WTC11 (cell line): ENCODE measurements at regions not wholly inside any gene's neighbourhood (a gene's known extent, or its start where the extent isn't known, plus 50 kb on each side); places are given as distances from the start of the nearest gene placed in this dataset.

Experiments
- ATAC-seq: fragments of 200-7000 bp; cut with Tn5 transposase; 2 replicates; pipeline ENCODE4 v1.10.0; 2021; ENCODE audit warnings: mild to moderate bottlenecking, moderate library complexity
- CTCF ChIA-PET: fragments of 300-600 bp; sonication (Branson Sonifier 250); formaldehyde crosslinking; loops from one replicate; lab custom pipeline; 2021; ENCODE audit warnings: antibody characterized with exemption; lab: Charles Lee
- POLR2A ChIA-PET: fragments of 350-600 bp; sonication (Branson Sonifier 250); formaldehyde crosslinking; loops from one replicate; lab custom pipeline; 2021; ENCODE audit warnings: antibody characterized with exemption; lab: Charles Lee
- DNase-seq: peaks from one replicate; pipeline ENCODE4 v3.0.0; 2021; ENCODE audit warnings: low spot score
- H3K27ac Mint-ChIP-seq: 2 replicates; pipeline ENCODE4 v1.8.0; 2021; ENCODE audit warnings: mixed read lengths
- H3K27me3 Mint-ChIP-seq: 2 replicates; pipeline ENCODE4 v1.8.0; 2021; ENCODE audit warnings: low read depth, mild to moderate bottlenecking, moderate library complexity, mixed read lengths
- H3K36me3 Mint-ChIP-seq: 2 replicates; pipeline ENCODE4 v1.8.0; 2021; ENCODE audit warnings: mixed read lengths
- H3K4me1 Mint-ChIP-seq: 2 replicates; pipeline ENCODE4 v1.8.0; 2022; ENCODE audit warnings: mixed read lengths
- H3K4me3 Mint-ChIP-seq: 2 replicates; pipeline ENCODE4 v1.8.0; 2021; ENCODE audit warnings: mild to moderate bottlenecking, moderate library complexity, mixed read lengths
- H3K9me3 Mint-ChIP-seq: 2 replicates; pipeline ENCODE4 v1.8.0; 2021; ENCODE audit warnings: mixed read lengths
- CBFB ChIP-seq: sonication (generic); formaldehyde crosslinking; IDR thresholded peaks from 2 replicates; pipeline ENCODE4 v1.8.1; 2022; ENCODE audit warnings: mild to moderate bottlenecking, low read depth, missing genetic modification reagents
- ESRRA ChIP-seq: sonication (generic); formaldehyde crosslinking; IDR thresholded peaks from 2 replicates; pipeline ENCODE4 v1.8.1; 2022; ENCODE audit warnings: mild to moderate bottlenecking, missing genetic modification reagents, borderline replicate concordance
- ETV6 ChIP-seq: sonication (generic); formaldehyde crosslinking; IDR thresholded peaks from 2 replicates; pipeline ENCODE4 v1.8.1; 2022; ENCODE audit warnings: mild to moderate bottlenecking, missing genetic modification reagents
- GTF2I ChIP-seq: fragments of 250-450 bp; sonication (Bioruptor Pico); conservative IDR thresholded peaks from 2 replicates; pipeline ENCODE4 v1.4.0; 2021; ENCODE audit warnings: mild to moderate bottlenecking
- MXD4 ChIP-seq: fragments of 250-450 bp; sonication (Bioruptor Pico); IDR thresholded peaks from 2 replicates; pipeline ENCODE4 v1.8.0; 2021; ENCODE audit warnings: mild to moderate bottlenecking, moderate library complexity, borderline replicate concordance
- NFE2L1 ChIP-seq: sonication (generic); formaldehyde crosslinking; IDR thresholded peaks from 2 replicates; pipeline ENCODE4 v1.8.1; 2023; ENCODE audit warnings: missing genetic modification reagents
- RELA ChIP-seq: sonication (generic); formaldehyde crosslinking; IDR thresholded peaks from 2 replicates; pipeline ENCODE4 v1.8.1; 2022; ENCODE audit warnings: missing genetic modification reagents, mild to moderate bottlenecking, borderline replicate concordance
- USF1 ChIP-seq: sonication (generic); formaldehyde crosslinking; IDR thresholded peaks from 2 replicates; pipeline ENCODE4 v1.8.0; 2022; ENCODE audit warnings: mild to moderate bottlenecking, missing genetic modification reagents
- ZBTB43 ChIP-seq: sonication (generic); formaldehyde crosslinking; IDR thresholded peaks from 2 replicates; pipeline ENCODE4 v1.8.1; 2023; ENCODE audit warnings: mild to moderate bottlenecking, missing genetic modification reagents
- ZNF138 ChIP-seq: sonication (generic); formaldehyde crosslinking; conservative IDR thresholded peaks from 2 replicates; pipeline ENCODE4 v1.8.1; 2022; ENCODE audit warnings: mild to moderate bottlenecking, moderate library complexity, missing genetic modification reagents
- ZNF281 ChIP-seq: sonication (generic); formaldehyde crosslinking; IDR thresholded peaks from 2 replicates; pipeline ENCODE4 v1.8.0; 2023; ENCODE audit warnings: mild to moderate bottlenecking, missing genetic modification reagents
- ZNF416 ChIP-seq: fragments of 250-450 bp; sonication (Bioruptor Pico); IDR thresholded peaks from 2 replicates; pipeline ENCODE4 v1.9.0; 2021; ENCODE audit warnings: mild to moderate bottlenecking, inconsistent platforms
- ZNF512 ChIP-seq: sonication (generic); formaldehyde crosslinking; IDR thresholded peaks from 2 replicates; pipeline ENCODE4 v1.8.1; 2022; ENCODE audit warnings: missing genetic modification reagents, borderline replicate concordance
- ZNF671 ChIP-seq: fragments of 250-450 bp; sonication (Bioruptor Pico); IDR thresholded peaks from 2 replicates; pipeline ENCODE4 v1.8.0; 2021; ENCODE audit warnings: mild to moderate bottlenecking

GRCh38 chr1:106751002-106751401 is 305.5 kb upstream of the PRMT6 start:
- Mint-ChIP-seq H3K9me3 (no peaks in the 10 kb centered on the region), H3K4me3 (no peak overlapping the region), H3K4me1 (peaks cover 55% of the 10 kb centered on the region), H3K27me3 (no peaks in the 10 kb centered on the region), H3K36me3 (no peaks in the 10 kb centered on the region), H3K27ac (0 out of 2 replicates have a peak overlapping the region, but pooled peaks have one; percentile 34)
- POLR2A ChIA-PET = no interaction called here
- no peak for TF ChIP-seq GTF2I (CRISPR knock-in tag)
- CTCF ChIA-PET = no interaction called here
- ATAC-seq (no peak), DNase-seq (no peak)

GRCh38 chr1:106753066-106753465 is 303.4 kb upstream of the PRMT6 start:
- Mint-ChIP-seq H3K27ac (no peak overlapping the region), H3K4me1 (peaks cover 52% of the 10 kb centered on the region), H3K9me3 (no peaks in the 10 kb centered on the region)
- DNase-seq = no peak
- TF ChIP-seq NFE2L1 (CRISPR knock-in tag) (no peak), ETV6 (no peak), ESRRA (CRISPR knock-in tag) (no peak), RELA (CRISPR knock-in tag) (no peak), ZNF281 (CRISPR knock-in tag) (no peak)
- TF ChIP-seq, all 79 proteins: peak for 0
- no peak for ATAC-seq
- Mint-ChIP-seq H3K36me3 (no peaks in the 10 kb centered on the region), H3K4me3 (no peak overlapping the region), H3K27me3 (no peaks in the 10 kb centered on the region)
- ChIA-PET POLR2A (no interaction called here), CTCF (no interaction called here)

GRCh38 chr1:106754957-106755356 is 301.5 kb upstream of the PRMT6 start:
- no peak for DNase-seq
- Mint-ChIP-seq H3K27me3 (no peaks in the 10 kb centered on the region), H3K27ac (no peak overlapping the region), H3K4me3 (no peak overlapping the region), H3K36me3 (no peaks in the 10 kb centered on the region), H3K4me1 (peaks cover 47% of the 10 kb centered on the region), H3K9me3 (no peaks in the 10 kb centered on the region)
- ATAC-seq = no peak
- CTCF ChIA-PET = no interaction called here
- POLR2A ChIA-PET = no interaction called here
- TF ChIP-seq MXD4 (CRISPR knock-in tag) (no peak), ZNF671 (CRISPR knock-in tag) (no peak), USF1 (no peak), ZNF138 (CRISPR knock-in tag) (no peak), ZNF281 (CRISPR knock-in tag) (no peak), CBFB (CRISPR knock-in tag) (no peak), ETV6 (no peak), ZNF512 (CRISPR knock-in tag) (no peak), ZBTB43 (no peak), ZNF416 (CRISPR knock-in tag) (no peak)
